OCI-LY7 (cell line): ENCODE measurements at regions not wholly inside any gene's neighbourhood (a gene's known extent, or its start where the extent isn't known, plus 50 kb on each side); places are given as distances from the start of the nearest gene placed in this dataset.

Experiments used
- BruUV-seq: library from RNA; stranded (reverse); fragments of 400-500 nt; replicated peaks from 2 replicates; lab custom pipeline; 2021; lab: Mats Ljungman, UMichigan
- CTCF ChIA-PET: fragments of 300-600 bp; sonication (Branson Sonifier 250); formaldehyde crosslinking; loops from one replicate; lab custom pipeline; 2022; ENCODE audit warnings: antibody characterized with exemption; ENCODE audit not compliant: unreplicated experiment; lab: Charles Lee
- POLR2A ChIA-PET: fragments of 300-600 bp; sonication (Branson Sonifier 250); formaldehyde crosslinking; loops from one replicate; lab custom pipeline; 2022; ENCODE audit warnings: antibody characterized with exemption; lab: Charles Lee
- DNase-seq: peaks from one replicate; pipeline ENCODE4 v3.0.0-alpha.2; 2015; ENCODE audit warnings: low spot score
- H2AFZ ChIP-seq: fragments of 200-600 bp; sonication (generic), shearing (Covaris generic); 2 replicates; pipeline ENCODE4 v1.6.1; 2014; ENCODE audit warnings: mild to moderate bottlenecking, antibody characterized with exemption, low read length, moderate library complexity
- H3K27ac ChIP-seq: fragments of 200-600 bp; sonication (generic); 2 replicates; pipeline ENCODE4 v1.5.1; 2014; ENCODE audit warnings: mixed run types, low read depth, mild to moderate bottlenecking, moderate library complexity, low read length, inconsistent platforms; ENCODE audit not compliant: poor library complexity, severe bottlenecking
- H3K36me3 ChIP-seq: fragments of 200-600 bp; sonication (generic); 2 replicates; pipeline ENCODE4 v1.6.1; 2014; ENCODE audit warnings: mild to moderate bottlenecking, antibody characterized with exemption, low read length, moderate library complexity, mixed read lengths; ENCODE audit not compliant: insufficient read depth
- H3K4me1 ChIP-seq: fragments of 200-600 bp; sonication (generic); 2 replicates; pipeline ENCODE4 v1.5.1; 2014; ENCODE audit warnings: mild to moderate bottlenecking, low read length; ENCODE audit not compliant: insufficient read depth, poor library complexity, severe bottlenecking
- H3K4me2 ChIP-seq: fragments of 200-600 bp; sonication (generic); 2 replicates; pipeline ENCODE4 v1.6.1; 2014; ENCODE audit warnings: mild to moderate bottlenecking, low read length
- H3K4me3 ChIP-seq: fragments of 200-600 bp; sonication (generic); 2 replicates; pipeline ENCODE4 v1.5.1; 2014; ENCODE audit warnings: mild to moderate bottlenecking, low read depth, low read length; ENCODE audit not compliant: poor library complexity, severe bottlenecking
- H3K79me2 ChIP-seq: fragments of 200-600 bp; sonication (generic); 2 replicates; pipeline ENCODE4 v1.6.1; 2016; ENCODE audit warnings: low read depth, mild to moderate bottlenecking, low read length, moderate library complexity, mixed read lengths; ENCODE audit not compliant: insufficient read depth
- H3K9me2 ChIP-seq: fragments of 200-600 bp; sonication (generic); 2 replicates; pipeline ENCODE4 v1.6.1; 2016; ENCODE audit warnings: mild to moderate bottlenecking, low read length, mixed read lengths; ENCODE audit not compliant: insufficient read depth
- H3K9me3 ChIP-seq: fragments of 200-600 bp; sonication (generic); 2 replicates; pipeline ENCODE4 v1.6.1; 2014; ENCODE audit warnings: mild to moderate bottlenecking, mixed run types, low read length, mixed read lengths
- H4K20me1 ChIP-seq: fragments of 200-600 bp; sonication (generic); 2 replicates; pipeline ENCODE4 v1.6.1; 2014; ENCODE audit warnings: mild to moderate bottlenecking, antibody characterized with exemption, low read length, moderate library complexity, mixed read lengths; ENCODE audit not compliant: insufficient read depth
- EZH2phosphoT487 ChIP-seq: fragments of 200-600 bp; sonication (generic); IDR thresholded peaks from 2 replicates; pipeline ENCODE4 v1.6.1; 2018; ENCODE audit warnings: low read depth, borderline replicate concordance, mild to moderate bottlenecking, mixed run types, antibody characterized with exemption, low read length, moderate library complexity, mixed read lengths
- intact Hi-C: fragments of 100-400 bp; cut with micrococcal nuclease; formaldehyde crosslinking; loops from one replicate; pipeline ENCODE4 v1.10.0; 2022; ENCODE audit not compliant: unreplicated experiment
- TF ChIP-seq, protein P1 (sequence below): fragments of 200-600 bp; sonication (generic); conservative IDR thresholded peaks from 2 replicates; pipeline ENCODE4 v1.5.1; 2014; ENCODE audit warnings: mild to moderate bottlenecking, antibody characterized with exemption, low read length, moderate library complexity, mixed read lengths

DNA sequence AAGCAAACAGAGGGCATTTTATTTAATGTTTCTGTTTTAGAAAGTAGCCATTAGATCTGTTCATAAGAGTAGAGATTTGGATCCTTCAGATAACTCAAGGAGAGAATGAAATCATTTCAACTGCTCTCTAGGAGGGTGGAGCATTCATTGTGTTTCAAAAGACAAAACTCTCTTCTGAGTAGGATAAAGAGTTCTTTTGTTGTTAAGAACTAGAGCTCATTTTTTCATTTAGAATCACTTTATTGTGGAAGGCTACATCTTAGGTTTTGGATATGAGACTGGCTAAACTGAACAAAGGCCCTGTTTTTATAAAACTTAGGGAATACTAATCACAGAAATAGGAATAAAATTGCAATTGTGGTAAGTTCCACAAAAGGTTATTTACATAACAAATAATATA lies 193.9 kb upstream of the PCDH10 start:
- Histone ChIP-seq H3K4me1 (no peaks in the 10 kb centered on the region), H4K20me1 (no peaks in the 10 kb centered on the region), H3K79me2 (no peaks in the 10 kb centered on the region), H3K36me3 (no peaks in the 10 kb centered on the region), H2AFZ (no peak overlapping the region), H3K4me2 (no peak overlapping the region), H3K9me3 (no peaks in the 10 kb centered on the region), H3K9me2 (no peaks in the 10 kb centered on the region), H3K4me3 (no peak overlapping the region), H3K27ac (no peak overlapping the region)
- intact Hi-C loops = no loop called here
- no TSS peak for BruUV-seq
- POLR2A ChIA-PET = no interaction called here
- DNase-seq = no peak
- CTCF ChIA-PET = no interaction called here
- TF ChIP-seq, protein P1, sequence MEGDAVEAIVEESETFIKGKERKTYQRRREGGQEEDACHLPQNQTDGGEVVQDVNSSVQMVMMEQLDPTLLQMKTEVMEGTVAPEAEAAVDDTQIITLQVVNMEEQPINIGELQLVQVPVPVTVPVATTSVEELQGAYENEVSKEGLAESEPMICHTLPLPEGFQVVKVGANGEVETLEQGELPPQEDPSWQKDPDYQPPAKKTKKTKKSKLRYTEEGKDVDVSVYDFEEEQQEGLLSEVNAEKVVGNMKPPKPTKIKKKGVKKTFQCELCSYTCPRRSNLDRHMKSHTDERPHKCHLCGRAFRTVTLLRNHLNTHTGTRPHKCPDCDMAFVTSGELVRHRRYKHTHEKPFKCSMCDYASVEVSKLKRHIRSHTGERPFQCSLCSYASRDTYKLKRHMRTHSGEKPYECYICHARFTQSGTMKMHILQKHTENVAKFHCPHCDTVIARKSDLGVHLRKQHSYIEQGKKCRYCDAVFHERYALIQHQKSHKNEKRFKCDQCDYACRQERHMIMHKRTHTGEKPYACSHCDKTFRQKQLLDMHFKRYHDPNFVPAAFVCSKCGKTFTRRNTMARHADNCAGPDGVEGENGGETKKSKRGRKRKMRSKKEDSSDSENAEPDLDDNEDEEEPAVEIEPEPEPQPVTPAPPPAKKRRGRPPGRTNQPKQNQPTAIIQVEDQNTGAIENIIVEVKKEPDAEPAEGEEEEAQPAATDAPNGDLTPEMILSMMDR = no peak
- TF ChIP-seq EZH2phosphoT487 = no peak

DNA sequence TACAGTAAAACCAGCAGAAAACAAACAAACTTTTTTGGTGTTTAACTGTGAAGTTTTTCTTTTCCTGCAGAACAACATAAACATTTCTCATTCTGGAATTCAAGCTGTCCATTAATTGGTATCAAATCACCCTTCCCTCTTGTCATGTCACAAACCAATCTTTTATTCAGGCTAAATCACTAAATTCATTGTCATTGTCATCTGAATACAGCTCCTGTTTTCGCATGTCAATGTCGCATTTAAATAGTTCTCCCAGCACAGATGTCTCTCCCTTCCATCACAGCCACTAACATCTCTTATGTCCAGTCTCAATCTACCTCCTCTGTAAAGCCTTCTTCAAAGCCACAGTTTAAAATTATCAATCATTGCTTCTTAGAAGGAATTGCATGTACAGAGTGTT lies 192.1 kb upstream of the PCDH10 start:
- TF ChIP-seq, protein P1 = no peak
- TF ChIP-seq EZH2phosphoT487 = no peak
- DNase-seq = no peak
- H3K4me3 ChIP-seq = no peak overlapping the region
- H3K9me2 ChIP-seq = no peaks in the 10 kb centered on the region
- H3K79me2 ChIP-seq = no peaks in the 10 kb centered on the region
- POLR2A ChIA-PET = interaction anchor here (0.9 kb wide), 1 partner anchor 23 kb away, joined by 3 read pairs; no protein-coding TSS in a partner anchor
- H3K27ac ChIP-seq = no peak overlapping the region
- no peaks in the 10 kb centered on the region for H3K9me3 ChIP-seq
- CTCF ChIA-PET = no interaction called here
- no peaks in the 10 kb centered on the region for H3K36me3 ChIP-seq
- no peak overlapping the region for H2AFZ ChIP-seq
- intact Hi-C loops = no loop called here
- no peaks in the 10 kb centered on the region for H3K4me1 ChIP-seq
- H4K20me1 ChIP-seq = no peaks in the 10 kb centered on the region
- no TSS peak for BruUV-seq
- no peak overlapping the region for H3K4me2 ChIP-seq

DNA sequence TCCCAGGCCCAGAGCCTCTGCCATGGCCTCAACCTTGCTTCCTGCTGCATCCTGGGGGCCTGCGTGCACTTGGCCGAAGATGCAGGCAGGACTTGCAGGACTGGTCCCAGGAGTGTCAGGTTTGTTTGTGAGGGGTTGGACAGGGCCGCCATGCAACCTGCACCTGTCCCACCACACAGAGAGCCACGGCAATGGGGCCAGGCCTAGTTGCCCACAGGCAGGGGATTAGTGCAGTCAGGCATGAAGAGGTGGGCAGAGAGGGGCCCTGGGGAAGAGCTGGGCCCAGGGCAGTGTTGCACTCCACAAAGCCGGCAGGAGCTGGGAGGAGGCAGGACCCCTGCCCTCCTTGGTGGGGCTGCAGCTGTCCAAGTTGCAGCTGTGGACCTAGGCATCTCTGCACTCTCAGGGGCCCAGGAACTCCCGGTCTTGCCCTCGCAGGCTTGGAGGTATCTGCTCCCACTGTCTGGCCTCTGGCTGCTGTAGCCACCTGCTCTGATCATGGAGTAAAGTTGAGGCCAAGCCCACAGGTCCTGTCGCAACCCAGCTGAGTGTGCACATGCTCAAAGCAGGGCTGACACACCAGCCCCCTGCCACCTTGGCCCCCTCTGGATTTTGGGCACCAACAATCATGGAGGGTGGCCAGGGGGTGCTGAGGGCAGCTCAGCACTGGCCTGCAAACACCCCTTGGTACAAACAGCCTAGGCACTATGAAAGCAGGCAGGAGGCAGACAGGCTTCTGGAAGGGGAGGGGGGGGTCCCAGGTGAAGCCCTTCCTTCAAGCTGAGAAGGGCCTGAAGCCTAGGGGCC lies 190.4 kb upstream of the PCDH10 start:
- H3K4me2 ChIP-seq = no peak overlapping the region
- H3K4me1 ChIP-seq = no peaks in the 10 kb centered on the region
- DNase-seq = no peak
- no peaks in the 10 kb centered on the region for H3K36me3 ChIP-seq
- no peak overlapping the region for H3K27ac ChIP-seq
- no peak overlapping the region for H2AFZ ChIP-seq
- ChIA-PET CTCF (no interaction called here), POLR2A (no interaction called here)
- no peaks in the 10 kb centered on the region for H3K79me2 ChIP-seq
- no peaks in the 10 kb centered on the region for H3K9me3 ChIP-seq
- H4K20me1 ChIP-seq = no peaks in the 10 kb centered on the region
- intact Hi-C loops = no loop called here
- no TSS peak for BruUV-seq
- H3K4me3 ChIP-seq = no peak overlapping the region
- TF ChIP-seq, protein P1 = no peak
- no peaks in the 10 kb centered on the region for H3K9me2 ChIP-seq
